Gastroesophageal sphincter (tissue), 4 donors: ENCODE measurements at regions not wholly inside any gene's neighbourhood (a gene's known extent, or its start where the extent isn't known, plus 50 kb on each side); places are given as distances from the start of the nearest gene placed in this dataset.

Experiments
- ATAC-seq: fragments of 150-250 bp; one replicate; pipeline ENCODE4 v1.9.1; 2016; ENCODE audit warnings: mild to moderate bottlenecking, moderate library complexity
- H3K27ac ChIP-seq, 4 donors: fragments of 200-600 bp; sonication (generic) in 3 of 4; 1 replicate in 3 of 4; 2 replicates in 1 of 4; pipeline ENCODE4 v1.5.1; 2016 to 2019
- H3K27me3 ChIP-seq: fragments of 200-600 bp; sonication (generic); one replicate; pipeline ENCODE4 v1.5.1; 2019
- H3K36me3 ChIP-seq, 2 donors: fragments of 200-600 bp; sonication (generic); one replicate each; pipeline ENCODE4 v1.5.1; 2019; ENCODE audit warnings: control low read depth in 1 of 2
- H3K4me1 ChIP-seq, 3 donors: fragments of 200-600 bp; sonication (generic); 1 replicate in 2 of 3; 2 replicates in 1 of 3; pipeline ENCODE4 v1.5.1; 2016 to 2019; ENCODE audit warnings: control low read depth in 2 of 3
- H3K4me3 ChIP-seq, 2 donors: fragments of 200-600 bp; sonication (generic); one replicate each; pipeline ENCODE4 v1.5.1; 2019; ENCODE audit warnings: mild to moderate bottlenecking in 1 of 2, moderate library complexity in 1 of 2
- H3K9me3 ChIP-seq, 3 donors: fragments of 200-600 bp; sonication (generic); one replicate each; pipeline ENCODE4 v1.5.1; 2017 to 2019; ENCODE audit warnings: control low read depth in 2 of 3
- EP300 ChIP-seq: sonication (generic); formaldehyde crosslinking; IDR thresholded peaks from one replicate; pipeline ENCODE4 v1.6.1; 2017; ENCODE audit warnings: antibody characterized with exemption, mild to moderate bottlenecking
- POLR2A ChIP-seq, 2 donors: fragments of 450-650 bp; IDR thresholded peaks; one replicate each; pipeline ENCODE4 v1.6.1; 2017; ENCODE audit warnings: antibody characterized with exemption in 2 of 2, mild to moderate bottlenecking in 2 of 2, moderate library complexity in 1 of 2
- POLR2AphosphoS5 ChIP-seq: sonication (generic); formaldehyde crosslinking; IDR thresholded peaks from one replicate; pipeline ENCODE4 v1.6.1; 2017; ENCODE audit warnings: antibody characterized with exemption
- WGBS, 2 donors: methylation state at CpG; one replicate each; pipeline ENCODE4 v1.1.5; 2018; ENCODE audit warnings: low coverage in 1 of 2; 5-methylcytosine and 5-hydroxymethylcytosine counted together
- TF ChIP-seq, protein P1 (sequence below), 4 experiments: fragments of 200-600 bp in 2 of 4; fragments of 450-650 bp in 2 of 4; sonication (generic) in 1 of 4; IDR thresholded peaks; one replicate each; pipeline ENCODE4 v1.5.1; 2017 to 2019; ENCODE audit warnings: antibody characterized with exemption in 4 of 4, mild to moderate bottlenecking in 2 of 4, moderate library complexity in 2 of 4

DNA sequence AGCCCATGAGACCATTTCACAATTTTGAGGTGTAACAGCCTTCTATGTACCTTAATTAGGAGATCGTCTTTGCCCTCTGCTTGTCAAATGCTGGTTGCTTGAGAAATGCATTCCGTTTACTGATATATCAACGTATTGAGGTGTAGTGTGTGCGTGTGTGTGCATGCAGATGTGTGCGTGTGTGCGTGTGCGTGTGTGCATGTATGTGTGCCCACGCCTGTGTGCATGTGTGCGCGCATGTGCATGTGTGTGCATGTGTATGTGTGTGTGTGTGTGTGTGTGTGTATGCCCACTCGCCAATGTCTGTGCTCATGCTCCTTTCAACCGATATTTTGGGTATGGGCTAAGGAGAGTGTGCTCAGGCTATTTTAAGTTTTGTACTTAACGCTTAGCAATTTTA lies 81.5 kb upstream of the ZFHX3 start:
- ATAC-seq, result no peak
- Histone ChIP-seq H3K27ac (no peak overlapping the region), H3K4me3 (no peak overlapping the region), H3K4me1 (no peaks in the 10 kb centered on the region), H3K36me3 (no peaks in the 10 kb centered on the region), H3K9me3 (peaks cover 0 to 9% (median 0%) of the 10 kb centered on the region in 3 donors), H3K27me3 (peaks cover 4% of the 10 kb centered on the region)
- no peak for TF ChIP-seq POLR2AphosphoS5
- TF ChIP-seq POLR2A (IDR thresholded peaks at IDR 0.05), result no peak
- no peak for TF ChIP-seq EP300
- TF ChIP-seq, protein P1, sequence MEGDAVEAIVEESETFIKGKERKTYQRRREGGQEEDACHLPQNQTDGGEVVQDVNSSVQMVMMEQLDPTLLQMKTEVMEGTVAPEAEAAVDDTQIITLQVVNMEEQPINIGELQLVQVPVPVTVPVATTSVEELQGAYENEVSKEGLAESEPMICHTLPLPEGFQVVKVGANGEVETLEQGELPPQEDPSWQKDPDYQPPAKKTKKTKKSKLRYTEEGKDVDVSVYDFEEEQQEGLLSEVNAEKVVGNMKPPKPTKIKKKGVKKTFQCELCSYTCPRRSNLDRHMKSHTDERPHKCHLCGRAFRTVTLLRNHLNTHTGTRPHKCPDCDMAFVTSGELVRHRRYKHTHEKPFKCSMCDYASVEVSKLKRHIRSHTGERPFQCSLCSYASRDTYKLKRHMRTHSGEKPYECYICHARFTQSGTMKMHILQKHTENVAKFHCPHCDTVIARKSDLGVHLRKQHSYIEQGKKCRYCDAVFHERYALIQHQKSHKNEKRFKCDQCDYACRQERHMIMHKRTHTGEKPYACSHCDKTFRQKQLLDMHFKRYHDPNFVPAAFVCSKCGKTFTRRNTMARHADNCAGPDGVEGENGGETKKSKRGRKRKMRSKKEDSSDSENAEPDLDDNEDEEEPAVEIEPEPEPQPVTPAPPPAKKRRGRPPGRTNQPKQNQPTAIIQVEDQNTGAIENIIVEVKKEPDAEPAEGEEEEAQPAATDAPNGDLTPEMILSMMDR (IDR thresholded peaks at IDR 0.05), result no peak
- 88 to 96% methylated on average over 6 to 10 of the region's 13 CpGs for WGBS, 2 donors

DNA sequence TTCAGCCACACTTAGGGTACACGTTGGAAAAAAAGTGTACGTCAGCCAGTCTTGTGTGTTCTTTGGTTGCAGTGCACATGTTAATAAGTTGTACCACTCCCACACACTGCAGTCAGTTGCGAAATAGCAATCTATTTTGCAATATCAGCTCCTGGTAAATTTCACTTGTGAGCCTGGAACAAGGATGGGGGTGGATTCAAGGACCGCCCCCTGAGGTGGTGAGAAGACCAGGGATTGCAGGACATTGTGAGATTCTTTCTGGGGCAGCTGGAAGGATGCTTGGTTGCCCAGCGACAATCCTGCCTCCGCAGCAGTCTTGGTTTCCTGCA lies 78.6 kb upstream of the ZFHX3 start:
- Histone ChIP-seq H3K9me3 (peaks cover 0 to 9% (median 0%) of the 10 kb centered on the region in 3 donors), H3K4me3 (no peak overlapping the region), H3K27ac (no peak overlapping the region), H3K4me1 (no peaks in the 10 kb centered on the region), H3K36me3 (no peaks in the 10 kb centered on the region), H3K27me3 (no peaks in the 10 kb centered on the region)
- TF ChIP-seq POLR2AphosphoS5 (peak; percentile 53), POLR2A (IDR thresholded peaks at IDR 0.05) (no peak)
- ATAC-seq, result peak; percentile 69
- 74% methylated on average over 4 of the region's 6 CpGs; no CpG with 5 or more reads in 1 of the 2 donors for WGBS, 2 donors

DNA sequence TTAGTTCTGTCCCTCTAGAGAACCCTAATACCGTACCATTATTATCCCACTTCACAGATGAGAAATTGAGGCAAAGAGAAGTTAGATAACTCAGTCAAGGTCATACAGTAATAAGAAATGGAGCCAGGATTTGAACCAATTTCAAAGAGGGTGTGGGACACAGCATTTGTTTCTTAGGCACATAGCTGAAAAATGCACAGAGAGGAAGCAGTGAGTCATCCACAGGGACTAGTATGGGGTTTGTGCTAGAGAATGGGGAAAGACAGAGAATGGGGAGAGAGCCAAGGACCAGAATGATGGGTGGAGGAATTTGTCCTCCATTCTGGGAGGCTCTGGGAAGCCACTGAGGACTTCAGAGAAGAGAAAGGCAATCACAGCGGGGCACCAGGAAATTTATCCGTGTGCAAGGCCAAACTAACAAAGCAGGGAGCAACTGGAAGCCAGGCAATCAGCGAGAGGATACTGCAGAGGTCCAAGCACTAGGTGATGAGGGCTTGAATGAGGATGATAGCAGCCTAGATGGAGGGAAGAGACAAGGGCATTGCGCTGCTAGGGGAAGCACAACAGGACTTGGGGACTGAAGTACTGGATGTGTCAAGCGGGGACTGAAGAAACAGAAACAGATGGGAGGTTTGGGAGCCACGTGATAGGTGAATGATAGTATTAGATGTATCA lies 78.1 kb upstream of the ZFHX3 start:
- Histone ChIP-seq H3K4me1 (no peaks in the 10 kb centered on the region), H3K27ac (peak overlapping the region in 2 of 4 donors; percentile 35 to 56), H3K36me3 (no peaks in the 10 kb centered on the region), H3K9me3 (peaks cover 0 to 9% (median 0%) of the 10 kb centered on the region in 3 donors), H3K4me3 (no peak overlapping the region), H3K27me3 (no peaks in the 10 kb centered on the region)
- WGBS, 2 donors, result 81 to 86% methylated on average over 7 of the region's 7 CpGs
- TF ChIP-seq EP300 (no peak), POLR2A (IDR thresholded peaks at IDR 0.05) (no peak), POLR2AphosphoS5 (no peak)
- TF ChIP-seq, protein P1 (IDR thresholded peaks at IDR 0.05), result no peak
- peak; percentile 63 for ATAC-seq

DNA sequence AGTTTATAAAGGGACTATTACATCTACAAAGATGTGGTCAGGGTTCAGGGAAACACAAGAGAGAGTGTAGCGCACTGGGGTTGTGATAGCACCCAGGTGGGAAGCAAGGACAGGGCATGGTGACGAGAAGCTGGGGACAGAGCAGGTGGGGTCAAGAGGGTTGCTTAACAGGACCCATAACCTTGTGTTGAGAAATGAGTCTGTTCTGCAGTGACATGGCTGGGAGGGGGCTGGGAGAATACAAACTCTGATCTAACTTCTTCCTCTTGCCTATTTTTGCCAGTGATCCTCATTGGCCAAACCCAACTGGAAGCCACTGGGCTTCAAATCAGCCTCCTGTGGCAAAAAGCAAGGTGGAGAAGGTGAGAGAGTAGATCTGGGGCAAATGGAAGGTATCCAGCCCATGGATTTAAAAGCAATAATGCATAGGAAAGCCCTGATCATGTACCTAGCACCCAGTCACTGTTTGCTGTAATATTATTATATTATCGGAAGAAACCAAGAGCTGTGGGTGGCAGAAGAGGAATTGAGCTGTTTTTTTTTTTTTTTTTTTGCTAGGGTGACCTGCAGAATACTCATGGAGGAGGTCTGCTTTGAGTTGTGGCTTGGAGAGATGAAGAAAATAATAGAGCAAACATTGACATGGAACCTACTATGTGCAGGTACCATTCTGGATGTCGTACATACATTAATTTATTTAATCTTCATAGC lies 76.9 kb upstream of the ZFHX3 start:
- Histone ChIP-seq H3K9me3 (peaks cover 0 to 9% (median 0%) of the 10 kb centered on the region in 3 donors), H3K27ac (no peak overlapping the region), H3K27me3 (no peaks in the 10 kb centered on the region), H3K36me3 (no peaks in the 10 kb centered on the region), H3K4me3 (no peak overlapping the region), H3K4me1 (no peaks in the 10 kb centered on the region)
- TF ChIP-seq, protein P1 (IDR thresholded peaks at IDR 0.05), result no peak
- TF ChIP-seq POLR2AphosphoS5 (no peak), EP300 (no peak)
- WGBS, 2 donors, result 87 to 95% methylated on average over 4 of the region's 4 CpGs
- ATAC-seq, result no peak

DNA sequence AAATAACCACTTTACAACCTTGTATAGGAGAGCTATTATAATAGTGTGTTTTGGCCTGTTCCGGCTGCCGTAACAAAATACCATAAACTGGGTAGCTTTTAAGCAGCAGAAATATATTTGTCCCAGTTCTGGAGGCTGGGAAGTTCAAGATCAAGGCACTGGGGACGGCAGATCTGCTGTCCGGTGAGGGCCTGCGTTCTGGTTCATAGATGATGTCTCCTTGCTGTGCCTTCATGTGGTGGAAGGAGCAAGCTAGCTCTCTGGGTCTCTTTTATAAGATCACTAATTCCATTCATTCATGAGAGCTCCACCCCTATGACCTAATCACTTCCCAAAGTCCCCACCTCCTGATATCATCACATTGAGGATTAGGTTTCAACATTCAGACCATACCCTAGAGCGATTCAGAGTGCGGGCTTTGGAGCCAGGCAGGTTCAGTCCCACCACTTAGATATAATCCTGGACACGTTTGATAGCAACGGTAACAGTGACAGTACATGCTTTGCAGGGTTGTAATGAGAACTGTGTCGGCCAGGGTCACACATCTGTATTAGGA lies 76.2 kb upstream of the ZFHX3 start:
- H3K27ac ChIP-seq, result no peak overlapping the region
- no peaks in the 10 kb centered on the region for H3K4me1 ChIP-seq
- H3K36me3 ChIP-seq, result no peaks in the 10 kb centered on the region
- H3K9me3 ChIP-seq, result peaks cover 0 to 9% (median 0%) of the 10 kb centered on the region in 3 donors
- H3K27me3 ChIP-seq, result no peaks in the 10 kb centered on the region
- no peak for ATAC-seq
- no peak overlapping the region for H3K4me3 ChIP-seq
- TF ChIP-seq POLR2A (IDR thresholded peaks at IDR 0.05) (no peak), EP300 (no peak), POLR2AphosphoS5 (no peak)
- TF ChIP-seq, protein P1 (IDR thresholded peaks at IDR 0.05), result no peak
- WGBS, 2 donors, result 91 to 93% methylated on average over 8 to 10 of the region's 10 CpGs
